ENCODE measurements at regions not wholly inside any gene's neighbourhood (a gene's known extent, or its start where the extent isn't known, plus 50 kb on each side); places are given as distances from the start of the nearest gene placed in this dataset.

DNA sequence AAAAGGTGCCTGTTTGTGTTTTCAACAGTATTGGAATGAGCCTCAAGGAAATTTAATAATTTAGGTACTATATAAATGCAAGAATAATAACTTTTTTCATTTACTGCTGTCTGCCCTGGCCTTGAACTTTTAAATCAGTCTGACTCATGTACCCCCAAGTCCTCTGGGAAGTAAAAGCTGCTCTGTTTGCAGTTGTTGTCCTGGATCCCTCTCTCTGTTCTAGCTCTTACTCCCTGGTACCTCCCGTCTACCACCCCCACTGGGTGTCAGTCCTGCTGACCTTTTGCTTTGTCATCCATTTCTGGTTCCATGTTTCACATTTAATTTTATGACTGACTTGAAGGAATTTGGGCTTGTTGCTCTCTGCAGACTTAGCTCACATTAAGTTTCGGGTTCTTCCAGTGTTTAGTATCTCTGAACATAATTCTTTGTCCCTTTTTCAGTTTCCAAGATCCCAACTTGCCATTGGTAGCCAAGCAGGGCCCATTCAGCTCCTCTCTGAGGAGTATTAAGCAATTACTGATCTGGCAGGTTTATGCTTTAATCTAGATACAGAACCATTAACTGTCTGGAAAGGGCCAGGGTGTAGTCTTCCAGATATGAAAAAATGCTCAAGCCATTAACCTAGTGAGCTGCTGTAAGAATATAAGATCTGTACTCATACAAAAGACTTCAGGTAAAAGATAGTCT, 208.7 kb upstream of the FAM3C start:
- in situ Hi-C loops (cut with MboI; ENCODE audit: low pct_unique_long_range_greater_than_20kb, low sequenced_read_pairs, unreplicated experiment) = no loop called here
- DNase-seq (ENCODE audit: low spot score) = no peak
- TF ChIP-seq, protein P1, sequence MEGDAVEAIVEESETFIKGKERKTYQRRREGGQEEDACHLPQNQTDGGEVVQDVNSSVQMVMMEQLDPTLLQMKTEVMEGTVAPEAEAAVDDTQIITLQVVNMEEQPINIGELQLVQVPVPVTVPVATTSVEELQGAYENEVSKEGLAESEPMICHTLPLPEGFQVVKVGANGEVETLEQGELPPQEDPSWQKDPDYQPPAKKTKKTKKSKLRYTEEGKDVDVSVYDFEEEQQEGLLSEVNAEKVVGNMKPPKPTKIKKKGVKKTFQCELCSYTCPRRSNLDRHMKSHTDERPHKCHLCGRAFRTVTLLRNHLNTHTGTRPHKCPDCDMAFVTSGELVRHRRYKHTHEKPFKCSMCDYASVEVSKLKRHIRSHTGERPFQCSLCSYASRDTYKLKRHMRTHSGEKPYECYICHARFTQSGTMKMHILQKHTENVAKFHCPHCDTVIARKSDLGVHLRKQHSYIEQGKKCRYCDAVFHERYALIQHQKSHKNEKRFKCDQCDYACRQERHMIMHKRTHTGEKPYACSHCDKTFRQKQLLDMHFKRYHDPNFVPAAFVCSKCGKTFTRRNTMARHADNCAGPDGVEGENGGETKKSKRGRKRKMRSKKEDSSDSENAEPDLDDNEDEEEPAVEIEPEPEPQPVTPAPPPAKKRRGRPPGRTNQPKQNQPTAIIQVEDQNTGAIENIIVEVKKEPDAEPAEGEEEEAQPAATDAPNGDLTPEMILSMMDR (IDR thresholded peaks at IDR 0.05; ENCODE audit: extremely low read depth, insufficient read depth, missing control alignments) = no peak

DNA sequence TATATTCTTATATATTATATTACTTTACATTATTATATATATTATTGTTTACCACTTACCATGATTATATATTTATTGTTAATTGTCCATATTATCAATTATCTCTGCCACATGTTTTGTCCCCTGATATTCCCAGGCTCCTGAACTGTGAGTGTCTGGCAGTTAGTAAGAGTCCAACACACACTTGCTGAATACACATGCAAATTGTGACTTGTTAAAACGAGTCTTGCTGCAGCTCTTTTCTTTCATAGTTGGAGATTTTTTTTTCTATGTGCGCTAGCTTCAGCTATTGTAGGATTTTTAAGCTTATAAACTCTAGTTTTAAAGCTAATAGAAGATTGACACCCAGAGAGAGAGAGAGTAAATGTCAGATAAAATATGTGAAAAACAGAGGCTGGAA, 207.8 kb upstream of the FAM3C start:
- DNase-seq (ENCODE audit: low spot score) = no peak
- TF ChIP-seq, protein P1 (IDR thresholded peaks at IDR 0.05; ENCODE audit: extremely low read depth, insufficient read depth, missing control alignments) = no peak
- in situ Hi-C loops (cut with MboI; ENCODE audit: low pct_unique_long_range_greater_than_20kb, low sequenced_read_pairs, unreplicated experiment) = no loop called here

DNA sequence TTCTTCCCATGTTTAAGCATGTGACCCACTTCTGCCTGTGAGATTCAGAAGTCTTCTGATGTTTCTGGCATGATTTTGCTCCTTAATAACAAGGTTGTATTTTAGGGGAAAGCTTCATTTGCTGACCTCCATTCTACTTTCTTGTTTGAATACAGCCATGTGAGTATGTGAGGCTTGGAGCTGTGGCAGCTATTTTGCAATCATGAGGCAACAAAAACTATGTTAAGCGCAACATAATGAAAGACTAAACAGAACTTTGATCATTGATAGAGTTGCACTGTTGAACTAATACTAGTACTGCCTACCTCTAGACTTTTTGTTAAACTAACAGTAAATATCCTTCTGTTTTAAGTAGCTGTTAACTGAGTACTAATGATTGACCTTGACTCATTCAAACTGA, 203.8 kb upstream of the FAM3C start:
- TF ChIP-seq, protein P1 (IDR thresholded peaks at IDR 0.05; ENCODE audit: extremely low read depth, insufficient read depth, missing control alignments) = no peak
- in situ Hi-C loops (cut with MboI; ENCODE audit: low pct_unique_long_range_greater_than_20kb, low sequenced_read_pairs, unreplicated experiment) = no loop called here
- no peak for DNase-seq (ENCODE audit: low spot score)

DNA sequence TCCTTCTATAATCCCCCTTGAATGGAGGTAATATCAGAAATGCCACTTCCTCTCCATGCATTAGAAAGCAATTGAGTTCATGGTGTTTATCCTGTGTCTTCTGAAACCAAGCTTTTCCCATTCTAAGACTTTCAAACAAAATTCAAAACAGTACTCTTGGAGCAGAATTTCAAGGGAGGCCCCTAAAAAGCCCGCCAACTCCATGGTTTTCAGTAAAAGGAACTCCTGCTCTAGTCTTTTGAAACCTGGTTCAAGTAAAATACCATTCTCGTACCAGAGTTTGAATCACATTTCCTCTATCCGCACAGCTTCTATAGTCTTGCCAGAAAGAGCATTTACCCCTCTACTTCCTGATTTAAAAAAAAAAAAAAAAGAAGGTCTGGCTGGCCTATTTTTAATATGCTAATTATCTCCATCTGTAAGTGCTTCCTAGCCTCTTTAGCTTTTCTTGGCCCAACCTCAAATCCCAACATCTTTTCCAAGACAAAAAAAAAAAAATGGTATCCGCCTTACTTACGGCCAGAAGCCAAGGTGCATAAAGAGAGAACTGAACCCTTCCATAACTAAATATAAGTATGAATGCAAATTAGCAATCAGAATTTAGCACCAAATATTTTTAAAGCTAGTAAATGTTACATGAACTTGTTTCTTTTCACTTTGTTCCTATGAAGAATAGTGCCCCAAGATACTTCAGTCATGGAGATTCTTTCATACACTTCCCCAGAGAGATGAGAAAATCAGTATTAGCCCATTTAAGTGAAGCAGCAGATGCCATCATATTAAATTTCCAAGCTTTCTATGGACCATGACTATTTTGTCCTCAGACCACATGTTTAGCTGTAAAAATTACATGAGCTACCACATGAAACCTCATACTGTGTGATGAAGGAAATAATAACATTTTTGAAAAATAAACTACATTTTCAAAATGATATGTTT, 199.9 kb upstream of the FAM3C start:
- TF ChIP-seq, protein P1 (IDR thresholded peaks at IDR 0.05; ENCODE audit: extremely low read depth, insufficient read depth, missing control alignments) = no peak
- DNase-seq (ENCODE audit: low spot score) = no peak
- in situ Hi-C loops (cut with MboI; ENCODE audit: low pct_unique_long_range_greater_than_20kb, low sequenced_read_pairs, unreplicated experiment) = no loop called here

DNA sequence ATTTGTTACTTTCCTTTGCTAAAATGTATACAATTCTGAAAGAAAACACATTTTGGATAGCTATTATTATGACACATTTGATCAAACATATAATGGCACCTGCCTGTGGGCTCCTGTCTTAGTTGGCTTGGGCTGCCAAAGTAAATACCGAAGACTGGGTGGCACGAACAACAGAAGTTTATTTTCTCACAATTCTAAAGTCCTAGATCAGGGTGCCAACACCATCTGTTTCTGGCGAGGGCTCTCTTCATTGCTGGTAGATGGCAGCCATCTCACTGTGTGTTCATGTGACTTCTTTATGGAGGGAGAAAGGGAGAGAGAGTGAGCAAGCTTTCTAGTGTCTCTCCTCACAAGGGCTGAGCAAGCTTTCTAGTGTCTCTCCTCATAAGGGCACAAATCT, 195.8 kb upstream of the FAM3C start:
- TF ChIP-seq, protein P1 (IDR thresholded peaks at IDR 0.05; ENCODE audit: extremely low read depth, insufficient read depth, missing control alignments) = no peak
- no peak for DNase-seq (ENCODE audit: low spot score)

DNA sequence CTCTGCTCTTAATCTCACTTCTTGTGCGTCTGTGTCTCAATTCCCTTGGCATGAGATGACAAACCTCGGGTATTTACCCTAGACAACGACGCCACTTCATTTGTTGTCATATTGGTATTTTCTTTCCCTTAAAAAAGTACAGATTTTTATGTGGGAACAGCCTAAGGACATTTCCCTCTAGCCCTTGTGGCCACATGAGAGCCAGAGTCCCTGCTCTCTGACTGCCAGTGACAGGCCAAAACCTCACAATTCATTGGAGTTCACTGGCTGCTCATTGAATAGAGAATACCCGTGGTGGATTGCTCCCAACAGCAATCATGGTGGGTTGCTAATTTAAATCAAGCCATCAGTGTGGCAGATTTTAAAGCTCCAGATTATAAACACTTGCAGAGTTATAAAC, 191.3 kb upstream of the FAM3C start:
- in situ Hi-C loops (cut with MboI; ENCODE audit: low pct_unique_long_range_greater_than_20kb, low sequenced_read_pairs, unreplicated experiment) = no loop called here
- TF ChIP-seq, protein P1 (IDR thresholded peaks at IDR 0.05; ENCODE audit: extremely low read depth, insufficient read depth, missing control alignments) = no peak
- no peak for DNase-seq (ENCODE audit: low spot score)

More for the DNA sequence above, 195.8 kb upstream of the FAM3C start:
- in situ Hi-C loops (cut with MboI; ENCODE audit: low pct_unique_long_range_greater_than_20kb, low sequenced_read_pairs, unreplicated experiment) = no loop called here

All from GM13977 (cell line).